ENCODE measurements at regions not wholly inside any gene's neighbourhood (a gene's known extent, or its start where the extent isn't known, plus 50 kb on each side); places are given as distances from the start of the nearest gene placed in this dataset.

- DNase-seq (no peak), ATAC-seq (ENCODE audit: insufficient read depth, low read depth) (no peak)
- TF ChIP-seq EZH2 (IDR thresholded peaks at IDR 0.05; ENCODE audit: borderline replicate concordance, low read depth, low read length, severe bottlenecking) = no peak
- no peak for TF ChIP-seq CTCF (IDR thresholded peaks at IDR 0.05; ENCODE audit: borderline replicate concordance, extremely low read depth, low read length, poor library complexity, severe bottlenecking)
- H3K9ac ChIP-seq (ENCODE audit: low read depth, low read length) = no peak overlapping the region
- H3K4me2 ChIP-seq (ENCODE audit: insufficient read depth, low read length) = no peak overlapping the region
- H2AFZ ChIP-seq (ENCODE audit: low read depth, low read length) = no peak overlapping the region
- H3K79me2 ChIP-seq (ENCODE audit: insufficient read depth, low read length) = no peaks in the 10 kb centered on the region
- H4K20me1 ChIP-seq (ENCODE audit: insufficient read depth, low read length) = no peaks in the 10 kb centered on the region
- no peaks in the 10 kb centered on the region for H3K4me1 ChIP-seq (ENCODE audit: insufficient read depth, low read length)
- no peaks in the 10 kb centered on the region for H3K9me3 ChIP-seq (ENCODE audit: insufficient read depth, low read length, severe bottlenecking)
- no peak overlapping the region for H3K27ac ChIP-seq (ENCODE audit: low read length)
- H3K4me3 ChIP-seq (ENCODE audit: low read depth in 1 of 2, low read length in 2 of 2) = no peak overlapping the region
- no peaks in the 10 kb centered on the region for H3K27me3 ChIP-seq (ENCODE audit: insufficient read depth, low read length, poor library complexity)
- no peaks in the 10 kb centered on the region for H3K36me3 ChIP-seq (ENCODE audit: insufficient read depth, low read length)
Observed at GRCh38 chr9:6123416-6123815, 92.2 kb upstream of the IL33 start.

GRCh38 chr9:6121707-6122106 is 93.9 kb upstream of the IL33 start:
- Histone ChIP-seq H3K27me3 (ENCODE audit: insufficient read depth, low read length, poor library complexity) (no peaks in the 10 kb centered on the region), H3K36me3 (ENCODE audit: insufficient read depth, low read length) (no peaks in the 10 kb centered on the region), H3K4me3 (ENCODE audit: low read depth in 1 of 2, low read length in 2 of 2) (no peak overlapping the region), H3K9me3 (ENCODE audit: insufficient read depth, low read length, severe bottlenecking) (no peaks in the 10 kb centered on the region), H3K4me1 (ENCODE audit: insufficient read depth, low read length) (no peaks in the 10 kb centered on the region), H3K4me2 (ENCODE audit: insufficient read depth, low read length) (no peak overlapping the region), H3K27ac (ENCODE audit: low read length) (no peak overlapping the region), H2AFZ (ENCODE audit: low read depth, low read length) (no peak overlapping the region), H3K79me2 (ENCODE audit: insufficient read depth, low read length) (no peaks in the 10 kb centered on the region), H4K20me1 (ENCODE audit: insufficient read depth, low read length) (no peaks in the 10 kb centered on the region), H3K9ac (ENCODE audit: low read depth, low read length) (no peak overlapping the region)
- no peak for DNase-seq
- TF ChIP-seq CTCF (IDR thresholded peaks at IDR 0.05; ENCODE audit: borderline replicate concordance, extremely low read depth, low read length, poor library complexity, severe bottlenecking) = no peak
- no peak for TF ChIP-seq EZH2 (IDR thresholded peaks at IDR 0.05; ENCODE audit: borderline replicate concordance, low read depth, low read length, severe bottlenecking)
- ATAC-seq (ENCODE audit: insufficient read depth, low read depth) = no peak

- no peak for TF ChIP-seq EZH2 (IDR thresholded peaks at IDR 0.05; ENCODE audit: borderline replicate concordance, low read depth, low read length, severe bottlenecking)
- no peak for TF ChIP-seq CTCF (IDR thresholded peaks at IDR 0.05; ENCODE audit: borderline replicate concordance, extremely low read depth, low read length, poor library complexity, severe bottlenecking)
- Histone ChIP-seq H3K79me2 (ENCODE audit: insufficient read depth, low read length) (no peaks in the 10 kb centered on the region), H3K4me2 (ENCODE audit: insufficient read depth, low read length) (no peak overlapping the region), H2AFZ (ENCODE audit: low read depth, low read length) (no peak overlapping the region), H3K27me3 (ENCODE audit: insufficient read depth, low read length, poor library complexity) (no peaks in the 10 kb centered on the region), H3K36me3 (ENCODE audit: insufficient read depth, low read length) (no peaks in the 10 kb centered on the region), H3K4me1 (ENCODE audit: insufficient read depth, low read length) (0 out of 2 replicates have a peak, but pooled peaks cover 5% of the 10 kb centered on the region), H3K4me3 (ENCODE audit: low read depth in 1 of 2, low read length in 2 of 2) (no peak overlapping the region), H3K27ac (ENCODE audit: low read length) (no peak overlapping the region), H4K20me1 (ENCODE audit: insufficient read depth, low read length) (no peaks in the 10 kb centered on the region), H3K9me3 (ENCODE audit: insufficient read depth, low read length, severe bottlenecking) (peaks cover 3% of the 10 kb centered on the region), H3K9ac (ENCODE audit: low read depth, low read length) (no peak overlapping the region)
- no peak for ATAC-seq (ENCODE audit: insufficient read depth, low read depth)
- no peak for DNase-seq
Observed at GRCh38 chr9:6114424-6114823, 99.0 kb upstream of the RANBP6 start.

GRCh38 chr9:6113819-6114218 is 98.4 kb upstream of the RANBP6 start:
- H3K4me3 ChIP-seq (ENCODE audit: low read depth in 1 of 2, low read length in 2 of 2) = no peak overlapping the region
- DNase-seq = no peak
- no peaks in the 10 kb centered on the region for H3K79me2 ChIP-seq (ENCODE audit: insufficient read depth, low read length)
- H3K27me3 ChIP-seq (ENCODE audit: insufficient read depth, low read length, poor library complexity) = no peaks in the 10 kb centered on the region
- TF ChIP-seq CTCF (IDR thresholded peaks at IDR 0.05; ENCODE audit: borderline replicate concordance, extremely low read depth, low read length, poor library complexity, severe bottlenecking) (no peak), EZH2 (IDR thresholded peaks at IDR 0.05; ENCODE audit: borderline replicate concordance, low read depth, low read length, severe bottlenecking) (no peak)
- no peak overlapping the region for H2AFZ ChIP-seq (ENCODE audit: low read depth, low read length)
- H3K4me2 ChIP-seq (ENCODE audit: insufficient read depth, low read length) = no peak overlapping the region
- H3K4me1 ChIP-seq (ENCODE audit: insufficient read depth, low read length) = 0 out of 2 replicates have a peak, but pooled peaks cover 5% of the 10 kb centered on the region
- H3K36me3 ChIP-seq (ENCODE audit: insufficient read depth, low read length) = no peaks in the 10 kb centered on the region
- peaks cover 3% of the 10 kb centered on the region for H3K9me3 ChIP-seq (ENCODE audit: insufficient read depth, low read length, severe bottlenecking)
- no peak overlapping the region for H3K9ac ChIP-seq (ENCODE audit: low read depth, low read length)
- H4K20me1 ChIP-seq (ENCODE audit: insufficient read depth, low read length) = no peaks in the 10 kb centered on the region
- ATAC-seq (ENCODE audit: insufficient read depth, low read depth) = no peak
- H3K27ac ChIP-seq (ENCODE audit: low read length) = no peak overlapping the region
